ENCODE measurements at regions not wholly inside any gene's neighbourhood (a gene's known extent, or its start where the extent isn't known, plus 50 kb on each side); places are given as distances from the start of the nearest gene placed in this dataset.

DNA sequence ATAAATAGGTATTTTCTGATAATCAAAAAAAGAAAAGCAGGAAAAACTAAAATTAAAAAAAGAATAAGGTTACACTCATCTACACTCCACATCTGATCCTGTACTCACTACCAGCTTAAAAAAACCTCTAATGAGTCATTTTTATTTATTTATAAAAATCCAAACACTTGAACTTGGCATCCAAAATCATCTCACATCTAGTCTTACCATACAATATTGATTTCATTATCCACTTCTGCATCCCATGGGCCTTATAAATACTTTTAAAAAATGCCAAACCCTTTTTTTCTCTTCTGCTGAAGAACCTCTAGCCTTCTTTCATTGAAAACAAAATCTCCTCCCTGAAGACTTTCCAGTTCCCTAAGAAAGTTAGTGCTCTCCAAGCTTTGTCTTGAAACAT is 109.7 kb downstream of the TMTC3 start:
- no peaks in the 10 kb centered on the region for H3K27me3 ChIP-seq (replicated peaks in 1 of 2; ENCODE audit: control insufficient read depth in 2 of 2, extremely low read depth in 1 of 2, insufficient read depth in 2 of 2, low read length in 1 of 2)
- Mint-ChIP-seq H3K4me1 (no peaks in the 10 kb centered on the region), H3K4me3 (no peak overlapping the region), H3K27me3 (peaks cover 0 to 8% of the 10 kb centered on the region in 2 donors), H3K27ac (no peak overlapping the region), H3K36me3 (no peaks in the 10 kb centered on the region), H3K9me3 (no peaks in the 10 kb centered on the region)
- no peaks in the 10 kb centered on the region for H3K9me3 ChIP-seq
- no peak for ATAC-seq (replicated peaks in 1 of 4)
- ChIA-PET POLR2A (no interaction called here), CTCF (no interaction called here)
- H3K27ac ChIP-seq (ENCODE audit: low read length): no peak overlapping the region
- H3K36me3 ChIP-seq (ENCODE audit: control insufficient read depth in 2 of 2, extremely low read depth in 1 of 2, insufficient read depth in 1 of 2, low read length in 1 of 2): no peaks in the 10 kb centered on the region
- DNase-seq: no peak
- H3K4me3 ChIP-seq (ENCODE audit: control insufficient read depth in 1 of 2, extremely low read depth in 1 of 2, low read length in 1 of 2): no peak overlapping the region
- H3K4me1 ChIP-seq (ENCODE audit: control insufficient read depth in 1 of 2, extremely low read depth in 1 of 2, insufficient read depth in 2 of 2, low read length in 2 of 2): no peaks in the 10 kb centered on the region

DNA sequence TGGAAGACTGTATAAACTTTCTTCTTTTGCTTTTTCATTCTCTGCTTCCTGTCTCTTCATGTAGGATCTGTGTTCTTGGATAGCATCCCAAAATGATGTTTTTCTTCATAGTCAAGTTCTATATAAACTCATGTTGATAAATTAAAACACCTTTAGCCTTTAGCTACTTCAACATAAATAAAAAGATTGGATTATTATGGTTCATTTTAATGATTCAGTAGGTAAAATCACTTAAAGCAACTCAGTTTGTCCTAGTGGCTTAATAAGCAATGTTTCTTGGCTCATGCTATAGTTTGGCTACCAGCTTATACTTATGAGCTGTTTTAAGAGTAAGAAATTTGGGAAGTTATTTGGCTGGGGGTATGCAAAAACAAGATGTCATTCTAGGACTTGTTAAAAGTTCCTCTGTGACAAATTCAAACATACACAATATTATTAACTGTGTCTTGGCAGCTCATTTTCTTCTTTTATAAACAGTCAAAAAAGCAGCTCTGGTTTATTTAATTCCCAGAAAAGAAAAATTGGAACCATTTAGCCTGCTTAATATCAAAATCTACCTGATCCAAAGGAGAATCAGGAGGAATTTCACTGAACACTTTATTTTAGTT is 111.4 kb downstream of the TMTC3 start:
- Mint-ChIP-seq H3K36me3 (no peaks in the 10 kb centered on the region), H3K27ac (no peak overlapping the region), H3K9me3 (no peaks in the 10 kb centered on the region), H3K4me1 (no peaks in the 10 kb centered on the region), H3K27me3 (peaks cover 0 to 8% of the 10 kb centered on the region in 2 donors), H3K4me3 (no peak overlapping the region)
- Histone ChIP-seq H3K4me3 (ENCODE audit: control insufficient read depth in 1 of 2, extremely low read depth in 1 of 2, low read length in 1 of 2) (no peak overlapping the region), H3K9me3 (no peaks in the 10 kb centered on the region), H3K36me3 (ENCODE audit: control insufficient read depth in 2 of 2, extremely low read depth in 1 of 2, insufficient read depth in 1 of 2, low read length in 1 of 2) (no peaks in the 10 kb centered on the region), H3K4me1 (ENCODE audit: control insufficient read depth in 1 of 2, extremely low read depth in 1 of 2, insufficient read depth in 2 of 2, low read length in 2 of 2) (no peaks in the 10 kb centered on the region), H3K27me3 (replicated peaks in 1 of 2; ENCODE audit: control insufficient read depth in 2 of 2, extremely low read depth in 1 of 2, insufficient read depth in 2 of 2, low read length in 1 of 2) (no peaks in the 10 kb centered on the region), H3K27ac (ENCODE audit: low read length) (no peak overlapping the region)
- ATAC-seq (replicated peaks in 1 of 4): no peak
- ChIA-PET POLR2A (no interaction called here), CTCF (interaction anchor here in 1 of 2 donors (0.7 kb wide), 1 partner anchor 33 kb away, joined by 3 read pairs; no protein-coding TSS in a partner anchor)
- no peak for DNase-seq

- Mint-ChIP-seq H3K27me3 (no peaks in the 10 kb centered on the region), H3K4me1 (no peaks in the 10 kb centered on the region), H3K36me3 (no peaks in the 10 kb centered on the region), H3K27ac (no peak overlapping the region), H3K4me3 (no peak overlapping the region), H3K9me3 (no peaks in the 10 kb centered on the region)
- Histone ChIP-seq H3K36me3 (ENCODE audit: control insufficient read depth in 2 of 2, extremely low read depth in 1 of 2, insufficient read depth in 1 of 2, low read length in 1 of 2) (no peaks in the 10 kb centered on the region), H3K4me3 (ENCODE audit: control insufficient read depth in 1 of 2, extremely low read depth in 1 of 2, low read length in 1 of 2) (no peak overlapping the region), H3K27ac (ENCODE audit: low read length) (no peak overlapping the region), H3K27me3 (replicated peaks in 1 of 2; ENCODE audit: control insufficient read depth in 2 of 2, extremely low read depth in 1 of 2, insufficient read depth in 2 of 2, low read length in 1 of 2) (no peaks in the 10 kb centered on the region), H3K9me3 (no peaks in the 10 kb centered on the region), H3K4me1 (ENCODE audit: control insufficient read depth in 1 of 2, extremely low read depth in 1 of 2, insufficient read depth in 2 of 2, low read length in 2 of 2) (no peaks in the 10 kb centered on the region)
- no CpG with 5 or more reads among the region's 2 CpGs for WGBS (ENCODE audit: insufficient coverage)
- CTCF ChIA-PET: no interaction called here
- no peak for DNase-seq
- POLR2A ChIA-PET: no interaction called here
- no peak for ATAC-seq (replicated peaks in 1 of 4)
Measured at GRCh38 chr12:88255224-88255623, 113.1 kb downstream of the TMTC3 start.

- H3K27ac ChIP-seq (ENCODE audit: low read length): no peak overlapping the region
- CTCF ChIA-PET: no interaction called here
- Mint-ChIP-seq H3K36me3 (no peaks in the 10 kb centered on the region), H3K9me3 (no peaks in the 10 kb centered on the region), H3K4me3 (no peak overlapping the region), H3K27me3 (no peaks in the 10 kb centered on the region), H3K4me1 (no peaks in the 10 kb centered on the region), H3K27ac (no peak overlapping the region)
- H3K36me3 ChIP-seq (ENCODE audit: control insufficient read depth in 2 of 2, extremely low read depth in 1 of 2, insufficient read depth in 1 of 2, low read length in 1 of 2): no peaks in the 10 kb centered on the region
- no peaks in the 10 kb centered on the region for H3K27me3 ChIP-seq (replicated peaks in 1 of 2; ENCODE audit: control insufficient read depth in 2 of 2, extremely low read depth in 1 of 2, insufficient read depth in 2 of 2, low read length in 1 of 2)
- H3K4me1 ChIP-seq (ENCODE audit: control insufficient read depth in 1 of 2, extremely low read depth in 1 of 2, insufficient read depth in 2 of 2, low read length in 2 of 2): no peaks in the 10 kb centered on the region
- no peak overlapping the region for H3K4me3 ChIP-seq (ENCODE audit: control insufficient read depth in 1 of 2, extremely low read depth in 1 of 2, low read length in 1 of 2)
- ATAC-seq (replicated peaks in 1 of 4): no peak
- H3K9me3 ChIP-seq: no peaks in the 10 kb centered on the region
- POLR2A ChIA-PET: no interaction called here
- no peak for DNase-seq
Measured at GRCh38 chr12:88255847-88256246, 113.7 kb downstream of the TMTC3 start.

DNA sequence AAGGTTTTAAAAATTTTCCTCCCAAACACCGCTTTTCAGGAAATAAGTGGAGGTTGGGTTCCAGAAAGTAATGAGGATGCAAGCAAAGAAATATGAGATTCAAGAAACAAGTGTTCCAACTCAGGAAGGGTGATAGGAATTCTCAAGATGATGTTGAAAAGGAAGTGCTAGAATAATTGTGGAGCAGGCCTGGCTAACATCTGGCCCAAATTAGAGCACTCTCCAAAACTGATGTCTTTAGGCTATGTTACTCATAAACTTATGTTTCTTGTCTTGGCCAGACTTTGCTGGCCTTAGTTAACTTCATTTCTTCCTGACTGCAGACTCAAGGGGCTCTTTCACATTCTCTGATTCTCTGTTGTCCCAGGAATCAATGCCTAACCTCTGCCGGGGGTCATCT is 116.3 kb downstream of the TMTC3 start:
- WGBS (ENCODE audit: insufficient coverage): 100% methylated on average over 1 of the region's 2 CpGs
- Histone ChIP-seq H3K4me1 (ENCODE audit: control insufficient read depth in 1 of 2, extremely low read depth in 1 of 2, insufficient read depth in 2 of 2, low read length in 2 of 2) (no peaks in the 10 kb centered on the region), H3K27ac (ENCODE audit: low read length) (no peak overlapping the region), H3K4me3 (ENCODE audit: control insufficient read depth in 1 of 2, extremely low read depth in 1 of 2, low read length in 1 of 2) (no peak overlapping the region), H3K36me3 (ENCODE audit: control insufficient read depth in 2 of 2, extremely low read depth in 1 of 2, insufficient read depth in 1 of 2, low read length in 1 of 2) (no peaks in the 10 kb centered on the region), H3K9me3 (no peaks in the 10 kb centered on the region), H3K27me3 (replicated peaks in 1 of 2; ENCODE audit: control insufficient read depth in 2 of 2, extremely low read depth in 1 of 2, insufficient read depth in 2 of 2, low read length in 1 of 2) (no peaks in the 10 kb centered on the region)
- Mint-ChIP-seq H3K4me1 (no peaks in the 10 kb centered on the region), H3K27ac (no peak overlapping the region), H3K9me3 (no peaks in the 10 kb centered on the region), H3K36me3 (no peaks in the 10 kb centered on the region), H3K4me3 (no peak overlapping the region), H3K27me3 (peaks cover 0 to 3% of the 10 kb centered on the region in 2 donors)
- POLR2A ChIA-PET: no interaction called here
- ATAC-seq (replicated peaks in 1 of 4): no peak
- CTCF ChIA-PET: no interaction called here
- DNase-seq: no peak

DNA sequence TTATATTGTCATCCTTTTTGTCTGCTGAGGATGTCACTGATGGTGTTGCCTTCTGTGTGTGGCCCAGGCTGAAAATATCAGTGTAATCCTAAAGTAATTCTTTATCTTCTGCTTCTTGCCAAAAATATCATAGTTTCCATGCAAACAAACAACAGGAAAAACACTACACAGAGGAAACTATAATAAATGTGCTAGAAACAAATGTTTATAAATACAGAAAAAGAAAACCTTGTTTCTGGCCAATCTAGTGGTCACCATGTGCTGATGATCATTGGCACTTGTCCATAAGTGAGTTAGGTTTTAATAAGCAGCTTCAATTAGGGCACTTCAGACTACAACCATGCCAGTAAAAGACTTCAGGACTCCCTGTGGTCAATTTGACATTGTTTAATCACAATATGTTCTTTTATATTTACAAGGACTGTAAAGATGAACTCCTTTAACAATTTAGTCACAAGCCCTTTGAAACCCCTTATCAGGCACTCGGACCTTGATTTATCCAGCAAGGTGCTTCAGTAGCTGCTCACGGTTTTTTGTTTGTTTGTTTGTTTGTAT is 124.8 kb downstream of the TMTC3 start:
- no peaks in the 10 kb centered on the region for H3K4me1 Mint-ChIP-seq
- no peak for ATAC-seq (replicated peaks in 1 of 4)
- H3K9me3 Mint-ChIP-seq: no peaks in the 10 kb centered on the region
- DNase-seq: no peak
- H3K27ac ChIP-seq (ENCODE audit: low read length): no peak overlapping the region
- CTCF ChIA-PET: no interaction called here
- H3K27me3 ChIP-seq (replicated peaks in 1 of 2; ENCODE audit: control insufficient read depth in 2 of 2, extremely low read depth in 1 of 2, insufficient read depth in 2 of 2, low read length in 1 of 2): no peaks in the 10 kb centered on the region
- POLR2A ChIA-PET: no interaction called here
- no peaks in the 10 kb centered on the region for H3K36me3 Mint-ChIP-seq
- H3K27me3 Mint-ChIP-seq: no peaks in the 10 kb centered on the region
- H3K4me1 ChIP-seq (ENCODE audit: control insufficient read depth in 1 of 2, extremely low read depth in 1 of 2, insufficient read depth in 2 of 2, low read length in 2 of 2): no peaks in the 10 kb centered on the region
- H3K36me3 ChIP-seq (ENCODE audit: control insufficient read depth in 2 of 2, extremely low read depth in 1 of 2, insufficient read depth in 1 of 2, low read length in 1 of 2): no peaks in the 10 kb centered on the region
- H3K9me3 ChIP-seq: no peaks in the 10 kb centered on the region
- no CpG with 5 or more reads among the region's 2 CpGs for WGBS (ENCODE audit: insufficient coverage)
- no peak overlapping the region for H3K27ac Mint-ChIP-seq
- H3K4me3 Mint-ChIP-seq: no peak overlapping the region
- H3K4me3 ChIP-seq (ENCODE audit: control insufficient read depth in 1 of 2, extremely low read depth in 1 of 2, low read length in 1 of 2): no peak overlapping the region

DNA sequence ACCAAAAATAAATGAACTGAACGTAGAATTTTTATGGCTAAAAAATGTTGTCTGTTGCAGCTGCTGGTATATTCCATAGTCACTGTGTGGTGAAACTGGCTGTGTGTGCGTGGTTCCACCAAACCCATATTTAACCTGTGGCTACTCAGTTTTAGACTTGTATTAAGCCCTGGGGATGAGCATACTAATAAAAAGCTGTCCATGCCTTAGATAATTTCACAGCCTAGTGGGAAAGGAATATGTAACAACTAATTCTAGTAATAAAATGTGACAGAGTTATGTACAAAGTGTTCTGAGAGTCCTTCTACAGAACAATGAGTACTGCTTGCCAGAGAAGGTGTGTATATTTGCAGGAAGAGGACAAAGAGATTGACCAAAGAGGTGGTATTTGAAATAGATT is 125.5 kb downstream of the TMTC3 start:
- POLR2A ChIA-PET: no interaction called here
- Histone ChIP-seq H3K4me1 (ENCODE audit: control insufficient read depth in 1 of 2, extremely low read depth in 1 of 2, insufficient read depth in 2 of 2, low read length in 2 of 2) (no peaks in the 10 kb centered on the region), H3K27me3 (replicated peaks in 1 of 2; ENCODE audit: control insufficient read depth in 2 of 2, extremely low read depth in 1 of 2, insufficient read depth in 2 of 2, low read length in 1 of 2) (no peaks in the 10 kb centered on the region), H3K9me3 (no peaks in the 10 kb centered on the region), H3K27ac (ENCODE audit: low read length) (no peak overlapping the region), H3K4me3 (ENCODE audit: control insufficient read depth in 1 of 2, extremely low read depth in 1 of 2, low read length in 1 of 2) (no peak overlapping the region), H3K36me3 (ENCODE audit: control insufficient read depth in 2 of 2, extremely low read depth in 1 of 2, insufficient read depth in 1 of 2, low read length in 1 of 2) (no peaks in the 10 kb centered on the region)
- 83% methylated on average over 1 of the region's 2 CpGs for WGBS (ENCODE audit: insufficient coverage)
- no peak for ATAC-seq (replicated peaks in 1 of 4)
- no peak overlapping the region for H3K27ac Mint-ChIP-seq
- CTCF ChIA-PET: no interaction called here
- no peaks in the 10 kb centered on the region for H3K36me3 Mint-ChIP-seq
- no peak for DNase-seq
- peaks cover 0 to under 1% (median 0%) of the 10 kb centered on the region in 3 donors for H3K9me3 Mint-ChIP-seq
- no peak overlapping the region for H3K4me3 Mint-ChIP-seq
- H3K4me1 Mint-ChIP-seq: no peaks in the 10 kb centered on the region
- no peaks in the 10 kb centered on the region for H3K27me3 Mint-ChIP-seq

Measured in T-cell (primary cell).